Left ventricle myocardium inferior (tissue), 1 donor: ENCODE measurements at regions not wholly inside any gene's neighbourhood (a gene's known extent, or its start where the extent isn't known, plus 50 kb on each side); places are given as distances from the start of the nearest gene placed in this dataset.
"Not testable (repeated sequence)": the region's sequence is repeated elsewhere in the genome, so short reads cannot be mapped to it uniquely, and the experiment has no call there.

ENCODE experiments used
- DNase-seq: peaks from one replicate; pipeline ENCODE4 v3.0.0-alpha.2; 2020
- H3K27ac ChIP-seq: fragments of 200-600 bp; replicated peaks from 2 replicates; pipeline ENCODE4 v1.8.0; 2021
- H3K27me3 ChIP-seq: fragments of 200-600 bp; 2 replicates; pipeline ENCODE4 v1.8.0; 2021; ENCODE audit warnings: low read depth
- H3K36me3 ChIP-seq: fragments of 200-600 bp; 2 replicates; pipeline ENCODE4 v1.8.0; 2021
- H3K4me1 ChIP-seq: fragments of 200-600 bp; 2 replicates; pipeline ENCODE4 v1.8.0; 2021
- H3K4me3 ChIP-seq: fragments of 200-600 bp; 2 replicates; pipeline ENCODE4 v1.8.0; 2021; ENCODE audit warnings: mild to moderate bottlenecking, moderate library complexity
- H3K9me3 ChIP-seq: fragments of 200-600 bp; replicated peaks from 2 replicates; pipeline ENCODE4 v1.8.0; 2021
- intact Hi-C: fragments of 100-400 bp; cut with micrococcal nuclease; formaldehyde crosslinking; loops from one replicate; pipeline ENCODE4 v1.11.0; 2022
- TF ChIP-seq, protein P1 (sequence below): fragments of 200-600 bp; IDR thresholded peaks from 2 replicates; pipeline ENCODE4 v1.8.0; 2021; ENCODE audit warnings: antibody characterized with exemption, mild to moderate bottlenecking, borderline replicate concordance
- donor health status: DM: no; HTN: yes; CAD: no; lungs with severe emphysema.

DNA sequence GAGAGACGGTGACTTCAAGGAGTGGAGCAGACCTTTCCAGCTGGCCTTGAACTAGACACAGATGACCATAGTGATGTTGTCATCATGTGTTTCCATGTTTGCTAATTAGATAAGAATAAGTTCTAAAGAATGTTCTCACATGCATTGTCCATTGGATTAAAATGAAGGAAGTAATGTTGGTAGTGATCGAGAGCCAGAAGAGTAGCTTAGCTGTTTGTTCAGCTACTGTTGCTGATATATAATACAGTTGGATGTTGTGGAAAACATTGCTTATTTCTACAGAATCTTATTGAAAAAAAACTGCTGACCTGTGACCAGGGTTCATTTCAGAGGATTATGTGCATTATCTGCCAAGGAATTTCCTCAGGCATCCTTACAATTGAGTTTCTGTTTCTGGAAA, 249.1 kb upstream of the POGK start:
- H3K4me1 ChIP-seq = no peaks in the 10 kb centered on the region
- H3K27ac ChIP-seq = no peak overlapping the region
- no peak overlapping the region for H3K4me3 ChIP-seq
- intact Hi-C loops = no loop called here
- no peaks in the 10 kb centered on the region for H3K9me3 ChIP-seq
- TF ChIP-seq, protein P1, sequence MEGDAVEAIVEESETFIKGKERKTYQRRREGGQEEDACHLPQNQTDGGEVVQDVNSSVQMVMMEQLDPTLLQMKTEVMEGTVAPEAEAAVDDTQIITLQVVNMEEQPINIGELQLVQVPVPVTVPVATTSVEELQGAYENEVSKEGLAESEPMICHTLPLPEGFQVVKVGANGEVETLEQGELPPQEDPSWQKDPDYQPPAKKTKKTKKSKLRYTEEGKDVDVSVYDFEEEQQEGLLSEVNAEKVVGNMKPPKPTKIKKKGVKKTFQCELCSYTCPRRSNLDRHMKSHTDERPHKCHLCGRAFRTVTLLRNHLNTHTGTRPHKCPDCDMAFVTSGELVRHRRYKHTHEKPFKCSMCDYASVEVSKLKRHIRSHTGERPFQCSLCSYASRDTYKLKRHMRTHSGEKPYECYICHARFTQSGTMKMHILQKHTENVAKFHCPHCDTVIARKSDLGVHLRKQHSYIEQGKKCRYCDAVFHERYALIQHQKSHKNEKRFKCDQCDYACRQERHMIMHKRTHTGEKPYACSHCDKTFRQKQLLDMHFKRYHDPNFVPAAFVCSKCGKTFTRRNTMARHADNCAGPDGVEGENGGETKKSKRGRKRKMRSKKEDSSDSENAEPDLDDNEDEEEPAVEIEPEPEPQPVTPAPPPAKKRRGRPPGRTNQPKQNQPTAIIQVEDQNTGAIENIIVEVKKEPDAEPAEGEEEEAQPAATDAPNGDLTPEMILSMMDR = no peak
- no peak for DNase-seq
- H3K36me3 ChIP-seq = no peaks in the 10 kb centered on the region
- H3K27me3 ChIP-seq = no peaks in the 10 kb centered on the region

DNA sequence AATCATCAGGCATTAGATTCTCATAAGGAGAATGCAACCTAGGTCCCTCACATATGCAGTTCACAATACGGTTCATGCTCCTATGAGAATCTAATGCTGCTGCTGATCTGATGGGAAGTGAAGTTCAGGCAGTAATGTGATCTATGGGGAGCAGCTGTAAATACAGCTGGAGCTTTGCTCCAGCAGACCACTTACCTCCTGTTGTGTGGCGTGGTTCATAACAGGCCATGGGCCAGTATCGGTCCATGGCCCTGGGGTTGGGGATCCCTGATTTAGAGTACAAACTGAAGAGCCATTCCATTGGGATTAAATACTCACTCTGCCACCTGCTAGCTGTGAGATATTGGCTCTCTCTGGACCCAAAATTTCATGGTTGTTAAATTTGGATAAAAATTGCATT, 244.6 kb upstream of the POGK start:
- H3K4me1 ChIP-seq = no peaks in the 10 kb centered on the region
- H3K4me3 ChIP-seq = no peak overlapping the region
- DNase-seq = no peak
- no peaks in the 10 kb centered on the region for H3K36me3 ChIP-seq
- TF ChIP-seq, protein P1 = no peak
- no peaks in the 10 kb centered on the region for H3K27me3 ChIP-seq
- intact Hi-C loops = no loop called here
- no peak overlapping the region for H3K27ac ChIP-seq
- peaks cover 8% of the 10 kb centered on the region for H3K9me3 ChIP-seq

DNA sequence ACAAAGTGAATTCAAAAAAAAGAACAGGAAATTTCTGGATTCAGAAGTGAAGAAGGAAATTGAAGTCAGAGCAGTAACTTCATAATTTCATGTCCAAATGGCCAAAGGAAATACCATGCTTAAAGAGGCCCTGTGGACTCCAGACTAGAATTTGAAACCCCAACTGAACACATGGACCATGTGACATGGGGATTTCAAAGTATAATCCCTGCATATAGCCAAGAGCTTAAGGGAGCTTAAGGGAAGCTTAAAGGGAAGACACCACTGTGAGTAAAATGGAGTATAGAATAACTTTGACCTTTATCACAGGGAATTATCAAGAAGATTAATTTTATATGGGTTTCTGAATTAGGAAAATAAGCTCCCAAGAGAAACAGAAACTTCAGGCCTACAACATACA, 241.8 kb upstream of the POGK start:
- DNase-seq = no peak
- TF ChIP-seq, protein P1 = no peak
- Histone ChIP-seq H3K4me3 (no peak overlapping the region), H3K27me3 (no peaks in the 10 kb centered on the region), H3K36me3 (no peaks in the 10 kb centered on the region), H3K4me1 (no peaks in the 10 kb centered on the region), H3K9me3 (peaks cover 8% of the 10 kb centered on the region), H3K27ac (no peak overlapping the region)
- intact Hi-C loops = no loop called here

DNA sequence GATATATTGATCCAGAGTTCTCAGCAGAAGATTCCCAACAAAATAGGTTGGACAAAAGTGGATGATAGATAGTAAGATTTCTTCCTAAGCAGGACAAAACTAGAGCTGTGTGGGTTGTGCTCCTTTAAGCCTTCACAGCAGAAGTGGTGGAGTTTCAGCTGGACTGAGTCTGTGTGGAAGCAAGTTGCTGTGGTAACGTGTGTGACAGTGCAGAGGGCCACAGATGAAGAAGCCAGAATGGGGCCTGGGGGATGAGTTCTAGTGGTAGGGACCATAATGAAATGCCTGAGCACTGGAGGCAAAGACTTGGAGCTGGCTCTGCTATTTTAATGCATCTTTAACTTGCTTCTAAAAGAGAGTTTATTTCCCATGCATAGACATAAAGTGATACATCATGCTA, 238.7 kb upstream of the POGK start:
- no peaks in the 10 kb centered on the region for H3K27me3 ChIP-seq
- H3K27ac ChIP-seq = no peak overlapping the region
- H3K4me1 ChIP-seq = no peaks in the 10 kb centered on the region
- intact Hi-C loops = no loop called here
- no peak overlapping the region for H3K4me3 ChIP-seq
- DNase-seq = no peak
- H3K9me3 ChIP-seq = peaks cover 8% of the 10 kb centered on the region
- H3K36me3 ChIP-seq = no peaks in the 10 kb centered on the region
- TF ChIP-seq, protein P1 = no peak

DNA sequence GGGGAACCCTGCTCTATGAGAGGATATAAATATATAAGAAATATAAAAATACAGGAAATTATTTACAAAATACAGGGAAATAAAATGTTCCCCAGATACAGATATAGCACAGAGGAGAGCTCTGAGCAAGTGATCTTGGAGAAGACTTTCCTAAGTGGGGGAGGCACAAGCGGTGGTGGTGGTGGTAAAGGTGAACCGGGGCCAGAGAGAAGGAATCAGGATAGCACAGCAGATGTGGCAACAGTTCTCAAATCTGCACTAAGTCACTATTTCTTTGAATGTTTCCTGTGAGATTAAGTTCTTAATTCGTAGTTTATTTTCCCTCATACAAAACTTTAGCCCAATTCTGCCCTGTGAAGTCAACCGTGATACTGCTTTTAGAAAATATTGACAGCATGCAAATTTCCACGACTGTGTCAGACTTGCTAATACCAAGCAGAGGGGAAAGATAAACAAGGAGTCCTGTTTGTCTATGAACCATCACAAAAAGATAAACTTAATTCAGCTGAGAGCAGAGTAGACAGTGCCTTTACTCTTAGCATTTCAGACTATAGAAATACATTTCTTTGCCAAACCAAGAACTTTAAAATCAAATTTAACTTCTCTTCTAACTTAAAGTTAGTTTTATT, 237.5 kb upstream of the POGK start:
- H3K36me3 ChIP-seq = no peaks in the 10 kb centered on the region
- TF ChIP-seq, protein P1 = no peak
- H3K9me3 ChIP-seq = peaks cover 8% of the 10 kb centered on the region
- H3K27ac ChIP-seq = no peak overlapping the region
- no peak for DNase-seq
- intact Hi-C loops = no loop called here
- no peaks in the 10 kb centered on the region for H3K4me1 ChIP-seq
- H3K4me3 ChIP-seq = no peak overlapping the region
- no peaks in the 10 kb centered on the region for H3K27me3 ChIP-seq

DNA sequence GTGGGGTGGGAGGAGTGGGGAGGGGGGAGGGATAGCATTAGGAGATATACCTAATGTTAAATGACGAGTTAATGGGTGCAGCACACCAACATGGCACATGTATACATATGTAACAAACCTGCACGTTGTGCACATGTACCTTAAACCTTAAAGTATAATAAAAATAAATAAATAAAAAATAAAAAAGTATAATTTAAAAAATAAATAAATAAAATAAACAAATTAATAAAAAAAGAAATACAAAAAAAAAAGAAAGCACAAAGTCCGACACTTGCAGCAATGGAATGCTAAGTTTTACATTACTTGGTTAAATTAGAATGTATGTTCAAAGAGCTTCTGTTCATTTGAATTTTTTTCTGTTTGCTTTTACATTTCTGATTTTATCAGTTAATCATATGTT, 236.5 kb upstream of the POGK start:
- H3K27me3 ChIP-seq, H3K4me3 ChIP-seq, H3K4me1 ChIP-seq, H3K27ac ChIP-seq, H3K36me3 ChIP-seq, DNase-seq, intact Hi-C loops, H3K9me3 ChIP-seq: not testable (repeated sequence)
